Spleen (tissue), 7 donors: ENCODE measurements at regions not wholly inside any gene's neighbourhood (a gene's known extent, or its start where the extent isn't known, plus 50 kb on each side); places are given as distances from the start of the nearest gene placed in this dataset.

Experiments
- POLR2A ChIP-seq, 3 donors: fragments of 450-650 bp; IDR thresholded peaks; one replicate each; pipeline ENCODE4 v1.5.1; 2017; ENCODE audit warnings: antibody characterized with exemption in 3 of 3, mild to moderate bottlenecking in 1 of 3
- POLR2AphosphoS5 ChIP-seq, 3 donors: sonication (generic); formaldehyde crosslinking; IDR thresholded peaks; one replicate each; pipeline ENCODE4 v1.5.1; 2017; ENCODE audit warnings: antibody characterized with exemption in 3 of 3
- TF ChIP-seq, protein P1 (sequence below), 11 experiments: fragments of 200-600 bp in 7 of 11; fragments of 450-650 bp in 4 of 11; sonication (generic) in 4 of 11; IDR thresholded peaks in 8 of 11; conservative IDR thresholded peaks in 3 of 11; 1 replicate in 7 of 11; 2 replicates in 4 of 11; pipeline versions ENCODE4 v1.4.0 to v1.8.0; 2016 to 2021; ENCODE audit warnings: antibody characterized with exemption in 11 of 11, inconsistent platforms in 4 of 11, mild to moderate bottlenecking in 1 of 11
- donor health status: DM: no; HTN: no; CAD: no; lungs with moderate emphysema.
- donor health status: DM: no; HTN: no; CAD: no.
- donor health status: DM: no; HTN: no; CAD: no.

GRCh38 chr6:71421611-71422010 is 133.0 kb downstream of the OGFRL1 start:
- TF ChIP-seq, protein P1, sequence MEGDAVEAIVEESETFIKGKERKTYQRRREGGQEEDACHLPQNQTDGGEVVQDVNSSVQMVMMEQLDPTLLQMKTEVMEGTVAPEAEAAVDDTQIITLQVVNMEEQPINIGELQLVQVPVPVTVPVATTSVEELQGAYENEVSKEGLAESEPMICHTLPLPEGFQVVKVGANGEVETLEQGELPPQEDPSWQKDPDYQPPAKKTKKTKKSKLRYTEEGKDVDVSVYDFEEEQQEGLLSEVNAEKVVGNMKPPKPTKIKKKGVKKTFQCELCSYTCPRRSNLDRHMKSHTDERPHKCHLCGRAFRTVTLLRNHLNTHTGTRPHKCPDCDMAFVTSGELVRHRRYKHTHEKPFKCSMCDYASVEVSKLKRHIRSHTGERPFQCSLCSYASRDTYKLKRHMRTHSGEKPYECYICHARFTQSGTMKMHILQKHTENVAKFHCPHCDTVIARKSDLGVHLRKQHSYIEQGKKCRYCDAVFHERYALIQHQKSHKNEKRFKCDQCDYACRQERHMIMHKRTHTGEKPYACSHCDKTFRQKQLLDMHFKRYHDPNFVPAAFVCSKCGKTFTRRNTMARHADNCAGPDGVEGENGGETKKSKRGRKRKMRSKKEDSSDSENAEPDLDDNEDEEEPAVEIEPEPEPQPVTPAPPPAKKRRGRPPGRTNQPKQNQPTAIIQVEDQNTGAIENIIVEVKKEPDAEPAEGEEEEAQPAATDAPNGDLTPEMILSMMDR (IDR thresholded peaks at IDR 0.05 in 8 of 11, conservative IDR thresholded peaks at IDR 0.05 in 3 of 11) = no peak
- TF ChIP-seq POLR2AphosphoS5 (IDR thresholded peaks at IDR 0.05) (no peak), POLR2A (IDR thresholded peaks at IDR 0.05) (no peak)
